H9 (cell line): ENCODE measurements at regions not wholly inside any gene's neighbourhood (a gene's known extent, or its start where the extent isn't known, plus 50 kb on each side); places are given as distances from the start of the nearest gene placed in this dataset.

ENCODE experiments used
- DNase-seq: peaks from one replicate; pipeline ENCODE4 v3.0.0-alpha.2; 2017
- H2AFZ ChIP-seq: one replicate; pipeline ENCODE4 v1.6.1; 2013; ENCODE audit warnings: mild to moderate bottlenecking, low read length, control low read depth, moderate library complexity
- H2AK5ac ChIP-seq: 2 replicates; pipeline ENCODE4 v1.6.1; 2013; ENCODE audit warnings: low read length, control low read depth, mixed read lengths; ENCODE audit not compliant: insufficient read length
- H2BK120ac ChIP-seq: one replicate; pipeline ENCODE4 v1.6.1; 2013; ENCODE audit warnings: low read depth, mild to moderate bottlenecking, low read length, control low read depth, inconsistent platforms; ENCODE audit not compliant: poor library complexity, severe bottlenecking
- H2BK12ac ChIP-seq: 2 replicates; pipeline ENCODE4 v1.6.1; 2013; ENCODE audit warnings: low read length, control low read depth, mixed read lengths, low read depth; ENCODE audit not compliant: insufficient read length
- H2BK15ac ChIP-seq: 2 replicates; pipeline ENCODE4 v1.6.1; 2013; ENCODE audit warnings: low read depth, low read length, control low read depth
- H2BK20ac ChIP-seq: one replicate; pipeline ENCODE4 v1.6.1; 2013; ENCODE audit warnings: low read depth, mild to moderate bottlenecking, low read length, control low read depth, inconsistent platforms; ENCODE audit not compliant: poor library complexity, severe bottlenecking
- H2BK5ac ChIP-seq: 2 replicates; pipeline ENCODE4 v1.6.1; 2013; ENCODE audit warnings: low read length, control low read depth, mixed read lengths; ENCODE audit not compliant: insufficient read length
- H3K14ac ChIP-seq: 2 replicates; pipeline ENCODE4 v1.6.1; 2013; ENCODE audit warnings: low read length, control low read depth; ENCODE audit not compliant: insufficient read depth
- H3K18ac ChIP-seq: 2 replicates; pipeline ENCODE4 v1.6.1; 2013; ENCODE audit warnings: low read depth, mild to moderate bottlenecking, mixed read lengths, low read length, control low read depth; ENCODE audit not compliant: insufficient read length
- H3K23ac ChIP-seq: 2 replicates; pipeline ENCODE4 v1.6.1; 2013; ENCODE audit warnings: low read length, control low read depth, mixed read lengths, low read depth; ENCODE audit not compliant: insufficient read length
- H3K23me2 ChIP-seq: 2 replicates; pipeline ENCODE4 v1.6.1; 2013; ENCODE audit warnings: low read depth, mild to moderate bottlenecking, mixed read lengths, low read length, control low read depth; ENCODE audit not compliant: insufficient read length, poor library complexity, severe bottlenecking
- H3K27ac ChIP-seq: 2 replicates; pipeline ENCODE4 v1.5.1; 2013; ENCODE audit warnings: low read length, control low read depth, mixed read lengths, low read depth; ENCODE audit not compliant: insufficient read length
- H3K27me3 ChIP-seq: 2 replicates; pipeline ENCODE4 v1.6.1; 2013; ENCODE audit warnings: low read length, control low read depth, inconsistent platforms; ENCODE audit not compliant: insufficient read depth
- H3K4ac ChIP-seq: 2 replicates; pipeline ENCODE4 v1.6.1; 2013; ENCODE audit warnings: low read depth, mild to moderate bottlenecking, control low read depth, inconsistent platforms, low read length, moderate library complexity
- H3K4me1 ChIP-seq: 2 replicates; pipeline ENCODE4 v1.6.1; 2013; ENCODE audit warnings: low read length, control low read depth, inconsistent platforms; ENCODE audit not compliant: insufficient read depth
- H3K4me2 ChIP-seq: 2 replicates; pipeline ENCODE4 v1.6.1; 2013; ENCODE audit warnings: low read length, control low read depth, mixed read lengths; ENCODE audit not compliant: insufficient read length, insufficient read depth
- H3K56ac ChIP-seq: 2 replicates; pipeline ENCODE4 v1.6.1; 2013; ENCODE audit warnings: low read depth, mild to moderate bottlenecking, mixed read lengths, low read length, control low read depth; ENCODE audit not compliant: insufficient read length
- H3K79me1 ChIP-seq: 2 replicates; pipeline ENCODE4 v1.6.1; 2013; ENCODE audit warnings: low read depth, mild to moderate bottlenecking, moderate library complexity, low read length, control low read depth, inconsistent platforms; ENCODE audit not compliant: insufficient read depth, poor library complexity, severe bottlenecking
- H3K79me2 ChIP-seq: 2 replicates; pipeline ENCODE4 v1.6.1; 2013; ENCODE audit warnings: low read length, control low read depth, inconsistent platforms; ENCODE audit not compliant: insufficient read depth
- H3K9ac ChIP-seq: 2 replicates; pipeline ENCODE4 v1.6.1; 2013; ENCODE audit warnings: low read length, control low read depth, mixed read lengths; ENCODE audit not compliant: insufficient read length; ENCODE audit errors: extremely low read depth
- H3K9me3 ChIP-seq: one replicate; pipeline ENCODE4 v1.6.1; 2013; ENCODE audit warnings: low read depth, low read length, inconsistent platforms; ENCODE audit not compliant: control insufficient read depth
- H3T11ph ChIP-seq: one replicate; pipeline ENCODE4 v1.6.1; 2013; ENCODE audit warnings: mild to moderate bottlenecking, low read length, control low read depth, inconsistent platforms
- H4K20me1 ChIP-seq: one replicate; pipeline ENCODE4 v1.6.1; 2013; ENCODE audit not compliant: control insufficient read depth, insufficient read length, insufficient read depth
- H4K5ac ChIP-seq: 2 replicates; pipeline ENCODE4 v1.6.1; 2013; ENCODE audit warnings: low read depth, mild to moderate bottlenecking, mixed read lengths, low read length, control low read depth; ENCODE audit not compliant: insufficient read length
- H4K8ac ChIP-seq: replicated peaks from 2 replicates; pipeline ENCODE4 v1.6.1; 2013; ENCODE audit warnings: low read length, control low read depth, mixed read lengths, low read depth; ENCODE audit not compliant: insufficient read length
- H4K91ac ChIP-seq: 2 replicates; pipeline ENCODE4 v1.6.1; 2013; ENCODE audit warnings: low read depth, mild to moderate bottlenecking, moderate library complexity, mixed read lengths, low read length, control low read depth; ENCODE audit not compliant: insufficient read length
- H3K27ac Mint-ChIP-seq, 3 experiments: 2 replicates in 2 of 3; 3 replicates in 1 of 3; pipeline ENCODE4 v1.8.0; 2020 to 2021; ENCODE audit warnings: mixed read lengths in 3 of 3, mild to moderate bottlenecking in 1 of 3, moderate library complexity in 1 of 3
- H3K27me3 Mint-ChIP-seq: 2 replicates; pipeline ENCODE4 v1.8.0; 2021; ENCODE audit warnings: low read depth, mild to moderate bottlenecking, moderate library complexity, mixed read lengths
- H3K36me3 Mint-ChIP-seq, 3 experiments: 2 replicates in 2 of 3; 3 replicates in 1 of 3; pipeline ENCODE4 v1.8.0; 2020 to 2021; ENCODE audit warnings: low read depth in 3 of 3, mixed read lengths in 3 of 3; ENCODE audit not compliant: insufficient read depth in 1 of 3
- H3K4me1 Mint-ChIP-seq, 2 experiments: 2 replicates each; pipeline ENCODE4 v1.8.0; 2020; ENCODE audit warnings: mixed read lengths in 2 of 2
- H3K4me3 Mint-ChIP-seq, 2 experiments: 2 replicates in 1 of 2; 3 replicates in 1 of 2; pipeline ENCODE4 v1.8.0; 2020 to 2021; ENCODE audit warnings: mild to moderate bottlenecking in 2 of 2, mixed read lengths in 2 of 2, moderate library complexity in 1 of 2
- H3K9me3 Mint-ChIP-seq, 2 experiments: 2 replicates in 1 of 2; 3 replicates in 1 of 2; pipeline ENCODE4 v1.8.0; 2020; ENCODE audit warnings: mild to moderate bottlenecking in 2 of 2, mixed read lengths in 2 of 2, moderate library complexity in 1 of 2
- CTCF ChIP-seq: fragments of 200-600 bp; sonication (generic); conservative IDR thresholded peaks from 3 replicates; pipeline ENCODE4 v1.8.0; 2021; ENCODE audit warnings: antibody characterized with exemption, mild to moderate bottlenecking
- WGBS: extraction: QIAGEN DNeasy Blood & Tissue Kit; methylation state at CpG from one replicate; pipeline ENCODE4 v1.1.7; 2013; ENCODE audit warnings: missing lambda C conversion rate, low lambda C conversion rate, mixed read lengths; ENCODE audit not compliant: insufficient read length; ENCODE audit errors: extremely low coverage; 5-methylcytosine and 5-hydroxymethylcytosine counted together

- H3K23ac ChIP-seq = no peak overlapping the region
These were observed 168.6 kb upstream of the UBASH3B start for GRCh38 chr11:122486793-122487495.

More at GRCh38 chr11:122486793-122487495, 168.6 kb upstream of the UBASH3B start:
- Mint-ChIP-seq H3K27ac (no peak overlapping the region; a peak in 1 of 7 replicates), H3K4me3 (no peak overlapping the region), H3K9me3 (peaks cover 11% of the 10 kb centered on the region in 2 experiments; a peak in 4 of 5 replicates), H3K36me3 (peaks cover 0 to 11% (median 0%) of the 10 kb centered on the region in 3 experiments; a peak in 3 of 7 replicates), H3K4me1 (peaks cover 4% of the 10 kb centered on the region in 2 experiments), H3K27me3 (no peaks in the 10 kb centered on the region)
- Histone ChIP-seq H4K5ac (no peak overlapping the region), H3K56ac (no peak overlapping the region), H3K4me1 (peaks cover 2% of the 10 kb centered on the region; the same call in 1 of the 2 replicates), H3K27ac (no peak overlapping the region), H3K18ac (no peak overlapping the region), H3K79me2 (no peaks in the 10 kb centered on the region), H3K4ac (no peak overlapping the region), H2BK15ac (no peak overlapping the region), H4K8ac (no peak overlapping the region), H3T11ph (no peak overlapping the region), H3K23me2 (no peaks in the 10 kb centered on the region), H2AK5ac (no peak overlapping the region), H3K4me2 (no peak overlapping the region), H2BK5ac (no peak overlapping the region), H2AFZ (no peak overlapping the region), H4K91ac (no peak overlapping the region), H4K20me1 (no peaks in the 10 kb centered on the region), H3K27me3 (no peaks in the 10 kb centered on the region), H3K14ac (no peak overlapping the region), H3K9ac (no peak overlapping the region), H2BK20ac (no peak overlapping the region), H3K79me1 (no peaks in the 10 kb centered on the region), H3K9me3 (no peaks in the 10 kb centered on the region), H2BK120ac (no peak overlapping the region), H2BK12ac (no peak overlapping the region)
- WGBS = no CpG with 5 or more reads among the region's 5 CpGs
- TF ChIP-seq CTCF = no peak
- peak; percentile 70 for DNase-seq
